HS-27A (cell line): ENCODE measurements at regions not wholly inside any gene's neighbourhood (a gene's known extent, or its start where the extent isn't known, plus 50 kb on each side); places are given as distances from the start of the nearest gene placed in this dataset.
"Not testable (repeated sequence)": the region's sequence is repeated elsewhere in the genome, so short reads cannot be mapped to it uniquely, and the experiment has no call there.

Experiments used
- DNase-seq: peaks from one replicate; pipeline ENCODE4 v3.0.0-alpha.2; 2012; ENCODE audit warnings: low read depth, missing footprints

GRCh38 chr9:108444400-108445358 lies 411.1 kb downstream of the ACTL7B start:
- peak; percentile 92 for DNase-seq

DNA sequence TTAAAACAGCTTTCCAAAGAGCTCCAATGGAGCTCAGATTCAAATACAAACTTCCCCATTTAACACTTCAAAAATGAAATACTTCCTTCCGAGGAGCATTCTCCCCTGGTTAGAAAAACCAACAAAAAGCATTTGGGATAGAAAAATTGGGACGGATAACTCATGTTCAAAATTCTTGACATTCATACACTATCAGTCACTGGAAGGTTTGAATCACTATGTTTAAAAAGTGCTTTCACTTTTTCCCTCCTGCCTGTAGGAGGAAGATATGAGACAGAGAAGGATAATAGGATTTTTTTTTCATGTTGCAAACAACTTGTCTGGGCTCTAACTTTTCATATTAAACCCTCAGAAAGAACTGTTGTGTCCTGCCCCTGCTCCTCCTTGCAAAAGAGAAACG lies 412.0 kb downstream of the ACTL7B start:
- DNase-seq, result peak; percentile 75

DNA sequence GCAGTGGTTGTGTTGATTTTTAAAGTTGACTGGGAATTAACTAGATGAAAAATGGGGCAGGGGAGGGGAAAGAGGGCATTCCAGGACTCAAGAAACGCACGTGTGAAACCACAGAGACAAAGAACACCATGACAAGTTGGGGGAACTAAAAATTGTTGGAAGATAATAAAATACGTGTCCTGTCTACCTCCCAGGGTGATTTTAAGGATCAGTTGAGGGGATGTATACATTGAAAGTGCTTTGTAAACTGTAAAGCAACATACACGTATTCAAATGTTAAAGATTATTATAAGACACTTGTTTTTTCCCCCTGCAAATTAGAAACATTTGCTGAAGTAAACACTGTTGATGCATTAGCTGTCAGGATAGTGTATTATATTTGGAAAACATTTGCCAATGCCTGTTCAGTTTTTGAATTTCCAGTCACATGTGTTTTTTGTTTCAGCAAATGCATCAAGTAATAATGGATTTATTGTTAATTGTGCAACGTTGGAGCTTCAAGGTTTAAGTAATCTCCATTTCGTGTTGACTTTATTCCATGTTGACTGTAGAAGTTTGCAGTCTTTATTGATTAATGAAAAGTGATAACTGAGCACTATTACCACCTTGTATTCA lies 412.7 kb downstream of the ACTL7B start:
- DNase-seq, result no peak

GRCh38 chr9:108442627-108443018 lies 413.2 kb downstream of the ACTL7B start:
- DNase-seq, result no peak

GRCh38 chr9:108441726-108442125 lies 414.1 kb downstream of the ACTL7B start:
- DNase-seq, result no peak

GRCh38 chr9:108441251-108441650 lies 414.5 kb downstream of the ACTL7B start:
- no peak for DNase-seq

DNA sequence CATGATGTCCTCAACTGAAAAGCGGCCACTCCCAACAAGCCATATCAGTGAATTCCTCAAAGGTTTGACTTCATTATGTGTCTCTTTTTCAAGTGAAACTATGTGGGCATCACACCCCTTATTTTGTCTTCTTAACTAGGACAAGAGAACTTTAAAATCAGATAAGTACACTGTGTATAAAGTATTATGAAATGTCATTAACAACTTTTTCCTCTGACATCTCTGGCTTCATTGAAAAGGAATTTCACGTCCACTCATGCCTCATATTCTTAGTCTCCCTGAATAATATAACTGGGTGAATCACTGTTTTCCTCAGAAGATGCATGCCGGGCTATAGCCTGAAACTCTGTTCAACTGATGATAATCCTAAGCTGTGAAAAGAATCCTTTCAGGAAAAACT lies 415.8 kb downstream of the ACTL7B start:
- DNase-seq, result peak; percentile 80

- no peak for DNase-seq
These were observed 418.1 kb downstream of the ACTL7B start for GRCh38 chr9:108437656-108438055.

DNA sequence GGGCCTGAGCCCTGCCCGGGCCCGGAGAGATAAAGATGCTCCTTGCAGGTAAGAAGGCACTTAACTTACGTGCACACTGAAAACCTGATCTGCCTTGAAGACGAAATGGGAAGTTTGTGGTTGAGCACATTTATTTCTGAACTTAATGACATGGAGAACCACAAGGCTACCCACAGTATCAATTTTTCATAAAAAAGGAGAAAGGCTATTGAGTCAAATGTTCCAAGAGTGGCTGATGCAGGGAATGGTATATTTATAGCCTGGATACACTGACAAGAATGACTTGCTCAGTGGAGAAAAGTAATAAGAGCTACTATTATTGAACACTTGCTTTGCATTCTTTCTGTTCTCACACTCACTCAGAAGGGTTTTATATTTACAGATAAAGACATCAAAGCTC lies 419.3 kb downstream of the ACTL7B start:
- no peak for DNase-seq

GRCh38 chr9:108434502-108434901 lies 421.3 kb downstream of the ACTL7B start:
- no peak for DNase-seq

DNA sequence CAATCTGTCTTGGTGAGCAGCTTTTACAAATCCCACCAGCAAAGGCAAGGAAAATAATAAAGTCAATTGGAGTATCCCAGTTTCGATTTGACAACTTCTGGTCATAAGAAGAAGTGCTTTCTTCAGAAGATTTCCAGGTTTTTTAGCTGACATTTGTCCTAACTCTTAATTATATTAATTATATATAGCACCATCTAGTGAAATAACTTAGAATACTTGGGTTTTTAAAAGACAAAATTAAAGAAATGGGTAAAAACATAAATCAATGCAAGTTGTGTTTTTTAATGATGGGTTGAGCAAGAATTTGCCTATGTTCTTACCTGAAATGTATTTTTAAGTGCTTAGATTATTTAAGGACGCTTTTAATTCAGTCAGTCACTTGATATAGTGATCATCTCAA lies 421.8 kb downstream of the ACTL7B start:
- DNase-seq, result no peak

- no peak for DNase-seq
These were observed 425.1 kb downstream of the ACTL7B start for GRCh38 chr9:108430655-108431054.

GRCh38 chr9:108427751-108428150 lies 428.0 kb downstream of the ACTL7B start:
- no peak for DNase-seq

GRCh38 chr9:108426421-108426940 lies 429.3 kb downstream of the ACTL7B start:
- DNase-seq, result not testable (repeated sequence)

DNA sequence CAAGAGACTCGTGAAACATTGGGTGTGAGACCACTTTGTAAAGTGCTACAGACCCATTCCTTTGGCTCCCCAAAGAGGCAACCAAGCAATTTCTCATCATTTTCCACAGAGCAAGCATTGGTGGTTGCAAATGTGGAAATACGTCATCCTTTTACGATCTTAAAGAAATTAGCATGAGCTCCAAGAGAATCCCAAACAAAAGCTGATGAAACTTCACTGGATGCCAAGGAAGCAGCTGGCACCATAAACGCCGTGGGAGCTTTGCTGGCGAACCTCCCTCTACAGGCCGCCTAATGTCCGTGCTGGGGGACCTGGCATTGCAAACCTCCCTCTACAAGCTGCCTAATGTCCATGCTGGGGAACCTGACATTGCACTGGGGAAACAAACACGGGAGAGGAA lies 432.4 kb downstream of the ACTL7B start:
- DNase-seq, result no peak

DNA sequence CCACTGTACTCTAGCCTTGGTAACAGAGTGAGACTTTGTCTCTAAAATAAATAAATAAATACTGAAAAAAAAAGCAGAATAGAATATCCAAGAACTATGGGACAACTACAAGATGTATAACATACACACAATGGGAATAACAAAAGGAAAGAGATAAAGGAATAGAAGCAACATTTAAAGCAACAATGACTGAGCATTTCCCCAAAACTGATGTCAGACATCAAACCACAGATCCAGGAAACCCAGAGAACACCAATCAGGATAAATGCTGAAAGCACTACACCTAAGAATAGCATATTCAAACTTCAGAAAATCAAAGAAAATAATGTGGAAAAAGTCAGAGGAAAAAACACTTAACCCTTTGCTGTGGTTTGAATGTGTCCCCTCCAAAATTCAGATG lies 436.4 kb downstream of the ACTL7B start:
- DNase-seq, result no peak

DNA sequence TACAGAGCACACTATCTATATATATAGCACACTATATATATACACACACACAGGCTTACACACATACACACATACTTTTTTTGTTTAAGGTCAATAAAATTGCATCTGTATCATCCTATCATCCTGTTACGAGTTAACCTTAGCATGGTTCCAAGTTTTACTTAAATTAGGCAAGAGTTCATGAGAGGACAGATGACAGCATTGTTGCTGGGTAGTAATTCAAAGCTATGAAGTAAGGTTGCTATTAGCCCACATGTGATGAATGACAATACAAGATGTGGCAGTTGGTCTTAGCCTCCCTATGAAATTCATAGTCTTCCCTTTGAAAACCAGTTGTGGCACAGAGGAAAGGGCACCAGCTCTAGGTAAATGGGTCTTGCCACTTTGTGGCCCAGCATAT lies 438.1 kb downstream of the ACTL7B start:
- no peak for DNase-seq

DNA sequence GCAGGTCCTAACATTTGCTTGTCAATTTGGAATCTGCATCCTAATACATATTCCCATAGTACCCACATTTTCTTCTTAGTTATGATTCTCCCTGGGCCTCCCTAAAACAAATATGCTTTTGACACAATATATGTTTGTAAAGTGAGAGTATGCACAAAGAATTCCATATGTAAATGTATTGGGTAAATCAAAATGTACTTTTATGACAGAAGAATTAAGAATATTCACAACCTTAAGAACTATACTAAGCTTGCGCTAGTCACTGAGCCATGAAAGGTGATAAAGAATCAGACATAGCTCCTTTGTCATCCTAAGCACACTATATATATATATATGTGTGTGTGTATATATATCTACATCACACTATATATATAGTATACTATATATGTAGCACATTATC lies 438.5 kb downstream of the ACTL7B start:
- no peak for DNase-seq

DNA sequence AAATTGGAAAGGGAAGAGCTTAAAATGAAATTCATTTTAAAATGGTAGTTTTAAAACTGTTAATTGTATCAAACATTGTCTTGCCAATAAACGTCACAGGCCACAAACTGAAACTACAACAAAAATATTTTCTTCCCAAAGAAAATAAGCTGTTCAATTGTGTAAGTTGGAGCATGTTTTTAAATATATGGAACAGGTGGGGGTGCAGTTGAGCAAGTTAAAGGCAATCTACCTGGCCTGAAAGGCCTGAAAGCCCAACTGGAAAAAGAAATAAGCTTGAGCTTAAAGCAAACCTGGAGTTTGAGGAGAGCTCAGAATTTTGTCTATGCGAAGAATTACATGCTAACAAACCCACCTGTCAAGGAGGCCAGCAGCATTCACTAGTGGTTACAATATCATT lies 439.5 kb downstream of the ACTL7B start:
- no peak for DNase-seq

DNA sequence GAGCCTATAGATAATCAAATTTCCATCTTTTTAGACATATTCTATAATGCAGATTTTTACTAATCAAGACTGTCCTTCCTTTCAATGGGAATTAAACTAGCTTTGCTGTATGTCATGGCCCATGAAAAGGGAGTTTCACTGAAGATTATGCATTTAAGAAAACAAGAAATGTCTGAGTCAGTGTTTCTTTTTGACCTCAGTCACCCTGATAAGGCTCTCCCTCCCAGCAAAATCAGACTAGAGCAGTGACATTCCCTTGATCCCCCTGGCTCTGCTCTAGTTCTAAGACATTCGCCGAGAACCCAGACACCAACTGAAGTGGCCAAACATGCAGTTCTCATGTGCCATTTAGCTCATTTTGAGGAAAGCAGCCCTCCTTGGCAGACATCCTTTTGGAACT lies 442.0 kb downstream of the ACTL7B start:
- DNase-seq, result no peak

DNA sequence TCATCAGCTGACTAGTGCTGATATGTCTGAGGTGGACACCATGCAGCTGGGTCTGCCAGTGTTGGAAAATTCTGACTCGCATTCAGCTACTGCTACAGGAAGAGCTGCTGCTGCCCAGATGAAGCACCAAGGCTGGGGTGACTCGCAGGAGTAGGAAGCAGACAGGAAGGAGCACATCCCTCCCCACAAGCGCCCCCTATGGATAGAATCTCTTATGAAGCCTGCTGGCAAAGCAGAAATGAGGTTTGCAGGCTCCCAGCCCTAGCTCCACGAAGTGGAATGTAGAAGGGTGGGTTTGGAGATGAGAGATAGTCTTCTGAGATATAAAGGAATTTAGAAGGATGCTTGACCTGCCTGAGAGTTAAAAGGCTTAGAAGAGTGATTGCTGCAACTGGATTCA lies 443.0 kb downstream of the ACTL7B start:
- no peak for DNase-seq

DNA sequence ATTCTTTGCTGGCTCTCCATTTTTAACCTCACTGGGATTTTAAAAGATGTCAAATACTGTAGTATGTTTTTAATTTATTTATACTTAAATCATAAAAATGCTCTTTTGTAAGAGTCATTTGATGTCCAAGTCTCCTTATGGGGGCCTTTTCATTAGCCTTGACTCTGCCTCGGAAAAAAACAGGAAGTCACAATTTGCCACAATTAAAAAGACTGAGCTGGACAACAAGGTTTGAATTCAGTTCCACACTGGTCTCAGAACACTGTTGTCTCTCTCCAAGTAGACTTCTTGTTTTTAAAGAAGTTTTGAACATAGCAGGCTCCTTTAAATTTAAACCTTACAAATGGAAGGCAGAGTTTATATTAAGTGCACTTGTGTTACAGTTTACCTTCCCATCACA lies 444.2 kb downstream of the ACTL7B start:
- no peak for DNase-seq

DNA sequence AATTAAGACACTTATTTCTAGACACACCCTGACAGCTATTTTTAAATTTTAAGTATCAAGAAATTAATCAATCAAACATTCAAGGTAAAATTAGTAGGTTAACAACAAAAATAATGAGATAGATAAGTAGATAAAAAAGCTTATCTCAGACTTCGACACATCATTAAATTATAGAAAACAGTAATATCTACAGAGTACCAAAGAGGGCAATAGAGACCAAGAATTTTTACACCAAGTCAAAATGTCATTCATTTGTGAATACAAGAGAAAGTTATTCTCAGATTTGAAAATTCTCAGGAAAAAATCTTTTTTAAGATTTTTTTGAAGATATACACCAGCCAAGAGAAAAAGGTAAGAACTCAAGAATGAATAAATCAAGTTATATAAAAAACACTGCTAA lies 445.6 kb downstream of the ACTL7B start:
- DNase-seq, result no peak
